ENCODE measurements at regions not wholly inside any gene's neighbourhood (a gene's known extent, or its start where the extent isn't known, plus 50 kb on each side); places are given as distances from the start of the nearest gene placed in this dataset.

- no peak overlapping the region for H3K4me3 ChIP-seq
- H3K27me3 ChIP-seq: no peaks in the 10 kb centered on the region
- H3K9me3 ChIP-seq: no peaks in the 10 kb centered on the region
- intact Hi-C loops (cut with DNase I): no loop called here
- TF ChIP-seq, protein P1, sequence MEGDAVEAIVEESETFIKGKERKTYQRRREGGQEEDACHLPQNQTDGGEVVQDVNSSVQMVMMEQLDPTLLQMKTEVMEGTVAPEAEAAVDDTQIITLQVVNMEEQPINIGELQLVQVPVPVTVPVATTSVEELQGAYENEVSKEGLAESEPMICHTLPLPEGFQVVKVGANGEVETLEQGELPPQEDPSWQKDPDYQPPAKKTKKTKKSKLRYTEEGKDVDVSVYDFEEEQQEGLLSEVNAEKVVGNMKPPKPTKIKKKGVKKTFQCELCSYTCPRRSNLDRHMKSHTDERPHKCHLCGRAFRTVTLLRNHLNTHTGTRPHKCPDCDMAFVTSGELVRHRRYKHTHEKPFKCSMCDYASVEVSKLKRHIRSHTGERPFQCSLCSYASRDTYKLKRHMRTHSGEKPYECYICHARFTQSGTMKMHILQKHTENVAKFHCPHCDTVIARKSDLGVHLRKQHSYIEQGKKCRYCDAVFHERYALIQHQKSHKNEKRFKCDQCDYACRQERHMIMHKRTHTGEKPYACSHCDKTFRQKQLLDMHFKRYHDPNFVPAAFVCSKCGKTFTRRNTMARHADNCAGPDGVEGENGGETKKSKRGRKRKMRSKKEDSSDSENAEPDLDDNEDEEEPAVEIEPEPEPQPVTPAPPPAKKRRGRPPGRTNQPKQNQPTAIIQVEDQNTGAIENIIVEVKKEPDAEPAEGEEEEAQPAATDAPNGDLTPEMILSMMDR (IDR thresholded peaks at IDR 0.05): no peak
- no peak for TF ChIP-seq POLR2A (IDR thresholded peaks at IDR 0.05)
- TF ChIP-seq POLR2AphosphoS5 (IDR thresholded peaks at IDR 0.05; ENCODE audit: insufficient read depth in 1 of 2, low read depth in 1 of 2): no peak
- DNase-seq (ENCODE audit: extremely low spot score in 2 of 2): no peak
- H3K4me1 ChIP-seq: no peaks in the 10 kb centered on the region
- no peak overlapping the region for H3K27ac ChIP-seq
- peaks cover 0 to 9% of the 10 kb centered on the region in 2 donors for H3K36me3 ChIP-seq
These were observed 87.1 kb downstream of the KPNA2 start for GRCh38 chr17:68122587-68122986.

- Histone ChIP-seq H3K4me3 (no peak overlapping the region), H3K27ac (no peak overlapping the region), H3K27me3 (no peaks in the 10 kb centered on the region), H3K4me1 (no peaks in the 10 kb centered on the region), H3K36me3 (peaks cover 0 to 6% of the 10 kb centered on the region in 2 donors), H3K9me3 (no peaks in the 10 kb centered on the region)
- no peak for DNase-seq (ENCODE audit: extremely low spot score in 2 of 2)
- TF ChIP-seq, protein P1 (IDR thresholded peaks at IDR 0.05): no peak
- TF ChIP-seq POLR2AphosphoS5 (IDR thresholded peaks at IDR 0.05; ENCODE audit: insufficient read depth in 1 of 2, low read depth in 1 of 2): no peak
- TF ChIP-seq POLR2A (IDR thresholded peaks at IDR 0.05): no peak
- intact Hi-C loops (cut with DNase I): no loop called here
These were observed 89.8 kb downstream of the KPNA2 start for GRCh38 chr17:68125111-68125870.

DNA sequence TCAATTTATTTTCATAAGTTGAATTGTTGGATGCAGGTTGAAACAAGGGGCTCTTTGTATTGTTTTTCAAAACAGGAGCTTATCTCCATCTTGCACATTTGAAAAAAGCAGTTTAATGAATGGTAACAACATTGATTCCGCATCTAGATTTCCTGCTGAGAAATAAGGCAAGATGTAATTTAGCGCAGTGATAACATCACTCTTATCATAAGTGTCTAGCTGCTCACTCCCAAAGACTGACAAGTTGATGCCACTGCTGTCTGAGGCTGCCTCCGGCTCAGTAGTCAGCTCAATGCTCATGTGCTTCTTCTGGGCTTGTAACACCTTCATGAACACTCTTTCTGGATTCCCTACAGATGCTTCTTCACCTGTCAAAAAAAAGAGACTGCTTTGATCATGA is 92.4 kb downstream of the KPNA2 start:
- TF ChIP-seq POLR2A (IDR thresholded peaks at IDR 0.05) (no peak), POLR2AphosphoS5 (IDR thresholded peaks at IDR 0.05; ENCODE audit: insufficient read depth in 1 of 2, low read depth in 1 of 2) (no peak)
- TF ChIP-seq, protein P1 (IDR thresholded peaks at IDR 0.05): no peak
- peaks cover 0 to 6% of the 10 kb centered on the region in 2 donors for H3K36me3 ChIP-seq
- H3K4me1 ChIP-seq: no peaks in the 10 kb centered on the region
- DNase-seq (ENCODE audit: extremely low spot score in 2 of 2): no peak
- H3K4me3 ChIP-seq: no peak overlapping the region
- intact Hi-C loops (cut with DNase I): no loop called here
- H3K27me3 ChIP-seq: no peaks in the 10 kb centered on the region
- no peaks in the 10 kb centered on the region for H3K9me3 ChIP-seq
- no peak overlapping the region for H3K27ac ChIP-seq

GRCh38 chr17:68131456-68131855 is 95.9 kb downstream of the KPNA2 start:
- Histone ChIP-seq H3K27ac (no peak overlapping the region), H3K27me3 (no peaks in the 10 kb centered on the region), H3K4me1 (no peaks in the 10 kb centered on the region), H3K9me3 (no peaks in the 10 kb centered on the region), H3K4me3 (no peak overlapping the region), H3K36me3 (peaks cover 0 to 6% of the 10 kb centered on the region in 2 donors)
- no peak for TF ChIP-seq POLR2AphosphoS5 (IDR thresholded peaks at IDR 0.05; ENCODE audit: insufficient read depth in 1 of 2, low read depth in 1 of 2)
- no peak for TF ChIP-seq POLR2A (IDR thresholded peaks at IDR 0.05)
- TF ChIP-seq, protein P1 (IDR thresholded peaks at IDR 0.05): no peak
- intact Hi-C loops (cut with DNase I): loop anchor here (2.0 kb wide), 1 partner anchor 13 kb away; no protein-coding TSS in a partner anchor
- no peak for DNase-seq (ENCODE audit: extremely low spot score in 2 of 2)

DNA sequence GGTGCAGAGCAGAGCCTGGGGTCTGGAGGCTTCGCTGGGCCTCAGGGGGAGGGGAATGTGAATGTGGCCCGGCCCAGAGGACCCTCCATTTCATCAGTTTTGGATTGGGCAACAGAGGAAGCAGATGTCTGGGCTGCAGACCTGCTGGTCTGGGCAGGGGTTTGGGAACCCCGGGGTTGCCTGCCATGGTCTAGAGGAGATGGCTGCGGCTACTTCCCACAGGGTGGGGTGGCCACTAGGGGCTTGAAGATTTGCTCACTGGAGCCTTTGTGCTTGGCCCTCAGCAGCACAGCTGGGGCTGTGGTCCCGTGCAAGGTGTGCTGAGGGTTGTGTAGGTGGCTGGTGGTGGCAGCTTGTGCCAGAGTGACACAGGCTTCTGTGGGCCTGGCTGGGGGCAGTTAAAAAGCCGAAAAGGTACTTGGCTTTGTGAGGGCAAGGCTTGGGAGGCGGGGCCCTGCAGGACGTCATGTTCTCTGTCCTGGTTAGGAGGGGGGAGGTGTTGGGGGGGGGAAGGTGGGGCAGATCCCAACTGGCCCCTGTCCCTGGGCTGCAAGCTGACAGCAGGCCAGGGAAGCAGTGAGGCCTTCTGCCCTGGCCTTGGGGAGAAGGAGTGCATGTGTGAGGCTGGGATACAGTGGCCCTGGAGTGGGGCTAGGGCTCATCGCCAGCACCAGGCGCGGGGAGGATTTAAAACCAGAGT is 98.0 kb downstream of the KPNA2 start:
- Histone ChIP-seq H3K9me3 (no peaks in the 10 kb centered on the region), H3K27me3 (no peaks in the 10 kb centered on the region), H3K36me3 (no peaks in the 10 kb centered on the region), H3K4me3 (no peak overlapping the region), H3K4me1 (no peaks in the 10 kb centered on the region), H3K27ac (no peak overlapping the region)
- intact Hi-C loops (cut with DNase I): no loop called here
- TF ChIP-seq POLR2A (IDR thresholded peaks at IDR 0.05) (no peak), POLR2AphosphoS5 (IDR thresholded peaks at IDR 0.05; ENCODE audit: insufficient read depth in 1 of 2, low read depth in 1 of 2) (no peak)
- TF ChIP-seq, protein P1 (IDR thresholded peaks at IDR 0.05): no peak
- no peak for DNase-seq (ENCODE audit: extremely low spot score in 2 of 2)

All from vagina (tissue), 2 donors.